ENCODE measurements at regions not wholly inside any gene's neighbourhood (a gene's known extent, or its start where the extent isn't known, plus 50 kb on each side); places are given as distances from the start of the nearest gene placed in this dataset.
A peak's percentile ranks its signal among the peaks of the same experiment; 100 is the strongest.

DNA sequence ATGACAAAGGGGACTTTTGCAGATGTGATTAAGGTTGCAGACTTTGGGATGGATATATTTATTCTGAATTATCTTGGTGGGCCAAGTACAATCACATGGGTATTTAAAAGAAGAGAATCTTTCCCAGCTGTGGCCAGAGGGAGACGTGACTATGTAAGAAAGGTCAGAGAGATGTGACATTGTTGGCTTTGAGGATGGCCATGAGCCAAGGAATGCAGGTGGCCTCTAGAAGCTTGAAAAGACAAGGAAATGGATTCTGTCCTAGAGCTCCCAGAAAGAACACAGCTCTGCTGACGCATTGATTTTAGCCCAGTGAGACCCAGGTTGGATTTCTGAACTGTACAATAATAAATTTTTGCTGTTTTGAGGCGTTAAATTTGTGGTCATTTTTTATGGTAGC, 616.0 kb upstream of the TBL1XR1 start:
- TF ChIP-seq, protein P1, sequence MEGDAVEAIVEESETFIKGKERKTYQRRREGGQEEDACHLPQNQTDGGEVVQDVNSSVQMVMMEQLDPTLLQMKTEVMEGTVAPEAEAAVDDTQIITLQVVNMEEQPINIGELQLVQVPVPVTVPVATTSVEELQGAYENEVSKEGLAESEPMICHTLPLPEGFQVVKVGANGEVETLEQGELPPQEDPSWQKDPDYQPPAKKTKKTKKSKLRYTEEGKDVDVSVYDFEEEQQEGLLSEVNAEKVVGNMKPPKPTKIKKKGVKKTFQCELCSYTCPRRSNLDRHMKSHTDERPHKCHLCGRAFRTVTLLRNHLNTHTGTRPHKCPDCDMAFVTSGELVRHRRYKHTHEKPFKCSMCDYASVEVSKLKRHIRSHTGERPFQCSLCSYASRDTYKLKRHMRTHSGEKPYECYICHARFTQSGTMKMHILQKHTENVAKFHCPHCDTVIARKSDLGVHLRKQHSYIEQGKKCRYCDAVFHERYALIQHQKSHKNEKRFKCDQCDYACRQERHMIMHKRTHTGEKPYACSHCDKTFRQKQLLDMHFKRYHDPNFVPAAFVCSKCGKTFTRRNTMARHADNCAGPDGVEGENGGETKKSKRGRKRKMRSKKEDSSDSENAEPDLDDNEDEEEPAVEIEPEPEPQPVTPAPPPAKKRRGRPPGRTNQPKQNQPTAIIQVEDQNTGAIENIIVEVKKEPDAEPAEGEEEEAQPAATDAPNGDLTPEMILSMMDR (IDR thresholded peaks at IDR 0.05; ENCODE audit: insufficient read depth, low read depth, low read length), result no peak
- no peak for DNase-seq (ENCODE audit: low read depth)
- H3K4me3 ChIP-seq (ENCODE audit: low read depth, low read length), result no peak overlapping the region

DNA sequence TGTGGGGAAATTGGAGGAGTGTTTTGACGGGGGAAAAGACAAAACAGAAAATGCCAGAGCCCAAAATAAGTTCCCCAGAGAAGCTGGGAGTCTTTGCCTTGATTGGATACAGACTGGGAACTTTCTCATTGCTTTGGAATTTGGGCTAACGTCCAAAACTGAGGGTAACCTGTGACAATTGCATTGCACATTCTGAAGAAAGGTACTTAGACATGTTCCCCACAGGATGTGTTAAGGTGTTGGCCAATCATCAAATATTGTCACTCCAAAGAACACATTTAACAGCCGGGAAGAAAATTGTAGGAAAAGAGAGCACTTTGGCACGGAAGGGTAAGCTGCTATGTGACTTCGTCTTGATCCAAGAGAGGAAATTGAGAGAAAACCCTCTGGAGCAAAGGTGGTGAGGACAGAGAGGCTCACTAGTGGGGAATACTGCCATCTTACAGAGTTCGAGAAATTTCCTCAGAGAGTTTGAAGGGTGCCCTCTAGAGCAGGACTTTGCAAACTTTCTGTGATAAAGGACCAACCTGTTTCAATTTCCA, 619.5 kb upstream of the TBL1XR1 start:
- peak; percentile 41 for DNase-seq (ENCODE audit: low read depth)
- TF ChIP-seq, protein P1 (IDR thresholded peaks at IDR 0.05; ENCODE audit: insufficient read depth, low read depth, low read length), result no peak
- H3K4me3 ChIP-seq (ENCODE audit: low read depth, low read length), result no peak overlapping the region

DNA sequence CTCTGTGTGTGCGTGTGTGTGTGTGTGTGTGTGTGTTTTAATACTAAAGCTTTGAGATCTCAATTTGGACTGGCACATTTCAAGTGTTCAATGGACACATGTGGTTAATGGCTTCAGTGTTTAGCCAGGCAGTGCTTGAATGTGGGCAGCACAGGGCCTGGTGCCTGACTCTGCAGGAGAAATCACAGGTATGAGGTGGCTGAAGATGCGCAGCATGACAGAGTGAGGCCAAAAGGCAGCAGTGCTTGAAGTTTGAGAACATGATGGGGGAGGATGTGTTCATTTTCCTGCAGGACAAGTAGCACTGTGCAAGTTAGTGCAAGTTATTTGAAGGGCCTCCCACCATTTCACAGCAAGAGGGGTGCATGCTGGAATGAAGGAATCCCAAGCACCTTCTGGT, 620.5 kb upstream of the TBL1XR1 start:
- no peak for DNase-seq (ENCODE audit: low read depth)
- TF ChIP-seq, protein P1 (IDR thresholded peaks at IDR 0.05; ENCODE audit: insufficient read depth, low read depth, low read length), result no peak
- H3K4me3 ChIP-seq (ENCODE audit: low read depth, low read length), result no peak overlapping the region

DNA sequence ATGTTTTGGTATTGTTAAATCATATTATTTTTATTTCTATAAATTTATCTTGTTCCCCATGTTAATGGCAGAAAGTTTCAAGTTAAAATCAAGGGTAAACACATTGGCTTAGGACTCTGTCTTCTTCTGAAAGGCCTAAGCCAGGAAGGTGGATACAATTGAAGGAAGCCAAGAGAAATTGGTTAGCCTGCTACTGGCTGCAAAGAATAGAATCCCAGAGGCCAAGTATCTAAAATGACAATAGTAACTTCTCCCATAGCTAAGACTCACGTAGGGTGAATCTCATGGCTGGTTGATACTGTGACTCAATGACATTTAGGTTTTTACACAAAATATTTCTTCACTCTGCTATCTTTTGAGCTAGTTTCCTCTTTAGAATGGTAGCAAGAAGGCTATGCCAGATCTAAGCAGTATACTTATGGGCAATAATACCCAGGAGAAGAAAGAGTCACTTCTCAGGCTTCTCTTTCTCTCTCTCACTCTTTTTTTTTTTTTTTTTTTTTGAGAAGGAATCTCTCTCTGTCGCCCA, 621.5 kb upstream of the TBL1XR1 start:
- TF ChIP-seq, protein P1 (IDR thresholded peaks at IDR 0.05; ENCODE audit: insufficient read depth, low read depth, low read length), result no peak
- DNase-seq (ENCODE audit: low read depth), result no peak

DNA sequence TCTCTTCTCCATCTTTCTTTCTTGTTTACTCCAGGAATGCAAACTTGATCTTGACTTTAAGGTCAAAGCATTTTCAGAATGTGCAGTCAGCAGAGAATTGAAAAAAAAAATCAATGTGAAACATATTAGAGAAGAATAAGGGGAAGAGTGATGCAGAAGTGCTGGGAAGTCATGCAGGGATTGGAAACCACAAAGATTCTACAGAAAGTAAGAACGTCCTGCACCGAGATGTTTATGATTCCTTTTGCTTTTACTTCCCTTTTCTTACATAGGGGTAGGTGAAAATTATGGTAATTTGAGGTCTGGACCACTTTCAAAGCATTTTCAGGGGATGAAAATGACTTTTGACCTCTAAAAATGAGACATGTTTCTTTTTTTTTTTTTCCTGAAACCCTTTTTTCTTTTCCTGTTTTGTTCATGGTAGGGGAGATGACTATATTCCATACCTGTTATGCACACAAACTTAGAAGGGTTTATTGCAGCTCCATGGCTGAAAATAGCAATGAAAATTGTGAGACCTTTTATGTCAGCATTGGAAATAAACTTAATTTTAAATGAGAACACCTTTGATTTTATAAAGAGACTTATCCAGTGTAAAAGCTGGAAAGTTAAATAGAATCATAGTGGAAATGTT, 623.5 kb upstream of the TBL1XR1 start:
- DNase-seq (ENCODE audit: low read depth), result peak; percentile 53

More for the DNA sequence above, 621.5 kb upstream of the TBL1XR1 start:
- no peak overlapping the region for H3K4me3 ChIP-seq (ENCODE audit: low read depth, low read length)

DNA sequence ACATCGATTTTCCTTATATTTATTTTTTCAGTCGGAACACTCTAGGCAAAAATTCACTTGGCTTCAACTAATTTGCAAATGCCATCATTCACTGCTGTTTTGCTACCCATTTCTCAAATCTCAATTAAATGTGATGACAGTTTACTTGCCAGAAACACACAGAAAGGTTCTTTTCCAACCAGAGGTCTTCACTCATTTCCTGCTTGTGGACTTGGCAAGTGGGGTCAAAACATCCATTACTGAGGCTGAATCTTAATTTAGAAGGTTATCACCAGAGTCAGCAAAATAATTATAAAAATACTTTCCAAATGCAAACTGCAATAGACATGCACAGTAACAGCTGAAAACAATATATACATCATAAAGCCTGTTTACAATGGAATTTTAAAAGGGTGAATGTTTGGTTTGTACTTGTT, 625.4 kb upstream of the TBL1XR1 start:
- H3K4me3 ChIP-seq (ENCODE audit: low read depth, low read length), result no peak overlapping the region
- TF ChIP-seq, protein P1 (IDR thresholded peaks at IDR 0.05; ENCODE audit: insufficient read depth, low read depth, low read length), result no peak
- peak; percentile 37 for DNase-seq (ENCODE audit: low read depth)

More for the DNA sequence above, 623.5 kb upstream of the TBL1XR1 start:
- no peak overlapping the region for H3K4me3 ChIP-seq (ENCODE audit: low read depth, low read length)
- TF ChIP-seq, protein P1 (IDR thresholded peaks at IDR 0.05; ENCODE audit: insufficient read depth, low read depth, low read length), result no peak
